ENCODE measurements at regions not wholly inside any gene's neighbourhood (a gene's known extent, or its start where the extent isn't known, plus 50 kb on each side); places are given as distances from the start of the nearest gene placed in this dataset.

DNA sequence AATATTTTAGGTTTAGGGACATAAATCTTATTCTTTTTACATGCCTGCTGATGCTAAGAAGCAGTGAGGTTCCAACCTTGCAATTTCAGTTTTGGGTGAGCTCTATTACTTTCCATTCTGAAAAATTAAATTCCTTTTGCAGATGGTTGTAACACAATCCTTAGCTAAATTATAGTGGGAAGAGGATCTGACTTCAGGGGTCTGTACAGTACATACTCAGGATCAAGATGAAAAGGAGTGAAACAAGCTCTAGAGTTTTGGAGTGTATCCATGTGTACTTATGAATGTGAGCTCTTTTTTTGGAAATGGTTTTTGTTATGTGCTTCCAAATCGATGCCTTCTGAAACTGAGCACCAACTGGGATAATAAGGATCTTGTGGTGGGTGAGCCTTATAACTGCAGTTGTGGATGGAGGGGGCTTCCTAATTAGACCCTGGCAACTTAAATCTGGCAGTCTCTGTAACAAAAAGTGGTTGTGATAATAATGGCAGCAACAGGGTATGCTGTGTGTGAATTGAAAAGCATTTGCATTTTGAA lies 218.8 kb upstream of the MAP3K7 start:
- H3K4me3 Mint-ChIP-seq, result no peak overlapping the region
- no peaks in the 10 kb centered on the region for H3K27me3 Mint-ChIP-seq (ENCODE audit: low read depth)
- peaks cover 24% of the 10 kb centered on the region for H3K4me1 Mint-ChIP-seq
- no peaks in the 10 kb centered on the region for H3K9me3 Mint-ChIP-seq
- H3K27ac Mint-ChIP-seq, result peak overlapping the region; percentile 18 to 72 (median 70)
- no peaks in the 10 kb centered on the region for H3K36me3 Mint-ChIP-seq (ENCODE audit: low read depth)
- TF ChIP-seq, protein P1, sequence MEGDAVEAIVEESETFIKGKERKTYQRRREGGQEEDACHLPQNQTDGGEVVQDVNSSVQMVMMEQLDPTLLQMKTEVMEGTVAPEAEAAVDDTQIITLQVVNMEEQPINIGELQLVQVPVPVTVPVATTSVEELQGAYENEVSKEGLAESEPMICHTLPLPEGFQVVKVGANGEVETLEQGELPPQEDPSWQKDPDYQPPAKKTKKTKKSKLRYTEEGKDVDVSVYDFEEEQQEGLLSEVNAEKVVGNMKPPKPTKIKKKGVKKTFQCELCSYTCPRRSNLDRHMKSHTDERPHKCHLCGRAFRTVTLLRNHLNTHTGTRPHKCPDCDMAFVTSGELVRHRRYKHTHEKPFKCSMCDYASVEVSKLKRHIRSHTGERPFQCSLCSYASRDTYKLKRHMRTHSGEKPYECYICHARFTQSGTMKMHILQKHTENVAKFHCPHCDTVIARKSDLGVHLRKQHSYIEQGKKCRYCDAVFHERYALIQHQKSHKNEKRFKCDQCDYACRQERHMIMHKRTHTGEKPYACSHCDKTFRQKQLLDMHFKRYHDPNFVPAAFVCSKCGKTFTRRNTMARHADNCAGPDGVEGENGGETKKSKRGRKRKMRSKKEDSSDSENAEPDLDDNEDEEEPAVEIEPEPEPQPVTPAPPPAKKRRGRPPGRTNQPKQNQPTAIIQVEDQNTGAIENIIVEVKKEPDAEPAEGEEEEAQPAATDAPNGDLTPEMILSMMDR (IDR thresholded peaks at IDR 0.05; ENCODE audit: unreplicated experiment in 3 of 3), result no peak

DNA sequence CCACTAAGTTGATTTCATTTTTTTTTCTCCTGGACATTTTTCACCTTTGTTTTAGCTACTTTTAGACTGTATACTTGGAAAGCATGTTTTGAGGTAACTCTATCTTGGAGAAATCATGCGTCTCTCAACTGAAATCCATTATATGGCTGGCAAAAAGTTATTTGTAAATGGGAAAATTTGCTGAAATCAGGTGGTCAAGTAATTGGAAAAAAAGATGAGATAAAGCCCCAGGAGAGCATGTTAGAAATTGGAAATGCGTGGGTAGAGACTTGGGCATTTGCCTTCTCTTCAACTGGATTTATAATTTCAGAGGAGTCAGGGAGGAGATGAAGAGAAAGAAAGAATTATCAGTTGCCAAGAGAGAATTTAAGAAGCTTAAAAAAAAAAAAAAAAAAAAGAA lies 217.1 kb upstream of the MAP3K7 start:
- peaks cover 24% of the 10 kb centered on the region for H3K4me1 Mint-ChIP-seq
- no peaks in the 10 kb centered on the region for H3K27me3 Mint-ChIP-seq (ENCODE audit: low read depth)
- H3K9me3 Mint-ChIP-seq, result peaks cover under 1% of the 10 kb centered on the region
- H3K4me3 Mint-ChIP-seq, result no peak overlapping the region
- H3K27ac Mint-ChIP-seq, result peak overlapping the region in 1 of 3 experiments; percentile 72
- TF ChIP-seq, protein P1 (IDR thresholded peaks at IDR 0.05; ENCODE audit: unreplicated experiment in 3 of 3), result no peak
- no peaks in the 10 kb centered on the region for H3K36me3 Mint-ChIP-seq (ENCODE audit: low read depth)

DNA sequence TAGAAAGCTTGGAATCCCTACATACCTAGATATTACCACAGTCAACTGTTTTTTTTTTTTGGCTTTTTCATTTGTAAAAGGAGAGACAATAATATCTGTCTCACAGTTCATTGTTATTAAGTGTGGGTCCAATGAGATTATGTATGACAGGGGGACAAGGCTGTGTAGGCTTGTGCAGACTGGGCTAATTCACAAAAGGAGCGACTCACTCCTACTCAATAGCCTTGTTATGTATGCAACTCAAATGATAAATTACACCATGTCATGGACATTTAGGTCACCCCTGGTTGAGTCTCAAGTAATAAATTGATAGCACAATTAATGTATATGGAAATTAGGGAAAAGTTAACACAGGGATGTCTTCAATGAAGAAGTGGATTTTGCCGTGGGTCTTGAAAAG lies 208.2 kb upstream of the MAP3K7 start:
- TF ChIP-seq, protein P1 (IDR thresholded peaks at IDR 0.05; ENCODE audit: unreplicated experiment in 3 of 3), result no peak
- Mint-ChIP-seq H3K36me3 (ENCODE audit: low read depth) (no peaks in the 10 kb centered on the region), H3K4me3 (no peak overlapping the region), H3K27ac (no peak overlapping the region), H3K27me3 (ENCODE audit: low read depth) (no peaks in the 10 kb centered on the region), H3K9me3 (peaks cover 2% of the 10 kb centered on the region), H3K4me1 (peaks cover 28% of the 10 kb centered on the region)

DNA sequence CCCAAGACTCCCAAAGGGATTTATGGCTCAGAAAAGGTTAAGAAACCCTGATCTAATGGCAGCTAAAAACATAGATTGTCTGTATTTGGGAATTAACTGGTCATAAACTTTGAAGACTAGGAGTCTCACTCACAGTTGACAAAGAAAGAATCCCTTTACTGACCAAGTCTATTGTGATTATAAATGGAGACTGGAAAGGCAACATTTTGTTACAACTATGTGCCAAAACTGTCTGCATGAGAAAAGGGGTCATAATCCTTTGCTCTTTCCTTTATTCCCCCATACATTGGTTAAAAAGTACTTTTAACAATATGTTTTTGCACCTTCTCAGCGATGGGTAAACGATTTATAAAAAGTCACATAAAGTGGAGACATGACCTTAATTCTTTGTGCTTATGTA lies 206.9 kb upstream of the MAP3K7 start:
- TF ChIP-seq, protein P1 (IDR thresholded peaks at IDR 0.05; ENCODE audit: unreplicated experiment in 3 of 3), result no peak
- peaks cover 2% of the 10 kb centered on the region for H3K27me3 Mint-ChIP-seq (ENCODE audit: low read depth)

DNA sequence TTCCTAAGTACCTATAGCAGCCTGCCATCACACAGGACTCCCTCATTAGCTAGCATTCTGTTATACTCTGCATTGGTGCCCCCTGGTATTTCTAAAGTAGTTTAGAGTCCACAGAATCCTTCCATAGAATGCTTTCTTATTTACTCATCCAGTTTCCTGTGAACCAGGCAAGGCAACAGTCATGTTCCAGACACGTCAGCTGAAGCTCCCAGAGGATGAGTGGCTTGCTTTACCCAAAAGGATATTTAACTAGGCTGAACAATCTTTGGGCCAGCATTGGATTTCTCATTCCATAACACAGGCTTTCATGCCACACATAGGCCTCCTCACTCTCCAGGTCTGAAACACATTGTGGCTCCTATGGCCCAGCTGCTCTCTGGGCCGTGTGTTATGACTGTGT lies 203.8 kb upstream of the MAP3K7 start:
- Mint-ChIP-seq H3K9me3 (no peaks in the 10 kb centered on the region), H3K27me3 (ENCODE audit: low read depth) (peaks cover 4% of the 10 kb centered on the region), H3K27ac (peak overlapping the region; percentile 36 to 74 (median 69)), H3K36me3 (ENCODE audit: low read depth) (no peaks in the 10 kb centered on the region), H3K4me1 (peaks cover 39% of the 10 kb centered on the region), H3K4me3 (no peak overlapping the region)
- TF ChIP-seq, protein P1 (IDR thresholded peaks at IDR 0.05; ENCODE audit: unreplicated experiment in 3 of 3), result no peak

More for the DNA sequence above, 206.9 kb upstream of the MAP3K7 start:
- H3K4me1 Mint-ChIP-seq, result peaks cover 38% of the 10 kb centered on the region
- H3K9me3 Mint-ChIP-seq, result no peaks in the 10 kb centered on the region
- H3K4me3 Mint-ChIP-seq, result no peak overlapping the region
- H3K36me3 Mint-ChIP-seq (ENCODE audit: low read depth), result no peaks in the 10 kb centered on the region
- H3K27ac Mint-ChIP-seq, result peak overlapping the region in 2 of 3 experiments; percentile 49 to 55

DNA sequence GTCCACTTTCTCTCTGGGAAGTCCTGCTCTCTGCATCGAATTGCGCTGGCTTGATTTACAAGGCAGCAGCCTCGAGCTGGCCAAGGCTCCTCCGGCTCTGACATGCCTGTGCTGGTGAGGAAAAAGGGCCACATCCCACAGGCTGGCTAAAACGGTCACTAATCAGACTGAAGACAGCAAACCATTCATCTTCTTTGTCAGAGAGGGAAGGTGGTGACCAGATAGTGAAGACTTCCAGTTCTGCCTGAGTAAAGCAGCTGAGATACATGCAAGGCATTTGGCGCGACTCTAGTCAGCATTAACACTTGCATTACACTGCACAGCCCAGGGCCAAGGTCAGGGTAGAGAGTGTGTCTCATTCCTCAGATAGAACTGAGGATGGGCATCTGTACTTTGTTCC lies 203.2 kb upstream of the MAP3K7 start:
- Mint-ChIP-seq H3K27ac (peak overlapping the region; percentile 23 to 74 (median 36)), H3K4me1 (peaks cover 39% of the 10 kb centered on the region), H3K4me3 (no peak overlapping the region), H3K27me3 (ENCODE audit: low read depth) (peaks cover 7% of the 10 kb centered on the region), H3K36me3 (ENCODE audit: low read depth) (no peaks in the 10 kb centered on the region), H3K9me3 (no peaks in the 10 kb centered on the region)
- TF ChIP-seq, protein P1 (IDR thresholded peaks at IDR 0.05; ENCODE audit: unreplicated experiment in 3 of 3), result no peak

Measured in nephron (organoid).